Upper lobe of right lung (tissue), 1 donor: ENCODE measurements at regions not wholly inside any gene's neighbourhood (a gene's known extent, or its start where the extent isn't known, plus 50 kb on each side); places are given as distances from the start of the nearest gene placed in this dataset.

Experiments
- ATAC-seq: fragments of 200-7000 bp; cut with Tn5 transposase; one replicate; pipeline ENCODE4 v1.9.1; 2020; ENCODE audit warnings: mild to moderate bottlenecking, moderate library complexity
- DNase-seq: peaks from one replicate; pipeline ENCODE4 v3.0.0-alpha.2; 2020
- H3K27ac ChIP-seq: fragments of 200-600 bp; one replicate; pipeline ENCODE4 v1.8.0; 2022
- H3K27me3 ChIP-seq: fragments of 200-600 bp; one replicate; pipeline ENCODE4 v1.8.0; 2022; ENCODE audit warnings: mild to moderate bottlenecking
- H3K36me3 ChIP-seq: fragments of 200-600 bp; one replicate; pipeline ENCODE4 v1.8.0; 2022
- H3K4me1 ChIP-seq: fragments of 200-600 bp; one replicate; pipeline ENCODE4 v1.8.0; 2022
- H3K4me3 ChIP-seq: fragments of 200-600 bp; one replicate; pipeline ENCODE4 v1.8.0; 2022; ENCODE audit warnings: mild to moderate bottlenecking
- H3K9me3 ChIP-seq: fragments of 200-600 bp; one replicate; pipeline ENCODE4 v1.8.0; 2022
- CTCF ChIP-seq: fragments of 200-600 bp; IDR thresholded peaks from one replicate; pipeline ENCODE4 v1.8.0; 2022; ENCODE audit warnings: antibody characterized with exemption
- intact Hi-C: fragments of 100-400 bp; cut with DNase I; formaldehyde crosslinking; loops from one replicate; pipeline ENCODE4 v1.11.0; 2022
- donor health status: DM: no; HTN: yes; CAD: no; lungs with severe emphysema.

DNA sequence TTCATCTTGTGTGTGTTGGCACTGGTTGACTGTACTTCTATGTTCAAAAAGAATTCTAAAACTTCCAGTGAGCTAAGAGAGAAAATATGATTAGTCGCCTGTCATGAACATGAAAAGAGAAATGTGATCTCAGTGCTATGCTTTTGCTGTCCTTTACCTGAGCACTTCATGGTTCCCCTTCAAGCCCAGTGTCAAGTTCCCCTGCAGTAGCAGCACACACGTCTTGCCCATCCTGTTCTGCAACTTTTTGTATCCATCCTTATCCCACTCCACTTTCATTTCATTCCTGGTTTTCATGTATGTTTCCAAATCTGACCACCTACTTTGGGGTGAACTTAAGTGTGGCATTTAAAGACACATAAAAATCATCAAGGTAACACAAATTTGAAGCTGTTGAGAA lies 848.0 kb upstream of the USP15 start:
- H3K27ac ChIP-seq: no peak overlapping the region
- ATAC-seq (no peak), DNase-seq (no peak)
- no peaks in the 10 kb centered on the region for H3K27me3 ChIP-seq
- intact Hi-C loops: no loop called here
- no peaks in the 10 kb centered on the region for H3K9me3 ChIP-seq
- no peaks in the 10 kb centered on the region for H3K4me1 ChIP-seq
- no peak overlapping the region for H3K4me3 ChIP-seq
- no peak for TF ChIP-seq CTCF
- H3K36me3 ChIP-seq: no peaks in the 10 kb centered on the region

GRCh38 chr12:61414470-61414869 lies 845.7 kb upstream of the USP15 start:
- no peak for DNase-seq
- H3K4me1 ChIP-seq: no peaks in the 10 kb centered on the region
- no peak for ATAC-seq
- H3K27ac ChIP-seq: no peak overlapping the region
- TF ChIP-seq CTCF: no peak
- no peaks in the 10 kb centered on the region for H3K36me3 ChIP-seq
- H3K27me3 ChIP-seq: no peaks in the 10 kb centered on the region
- H3K9me3 ChIP-seq: no peaks in the 10 kb centered on the region
- H3K4me3 ChIP-seq: no peak overlapping the region
- intact Hi-C loops: no loop called here

DNA sequence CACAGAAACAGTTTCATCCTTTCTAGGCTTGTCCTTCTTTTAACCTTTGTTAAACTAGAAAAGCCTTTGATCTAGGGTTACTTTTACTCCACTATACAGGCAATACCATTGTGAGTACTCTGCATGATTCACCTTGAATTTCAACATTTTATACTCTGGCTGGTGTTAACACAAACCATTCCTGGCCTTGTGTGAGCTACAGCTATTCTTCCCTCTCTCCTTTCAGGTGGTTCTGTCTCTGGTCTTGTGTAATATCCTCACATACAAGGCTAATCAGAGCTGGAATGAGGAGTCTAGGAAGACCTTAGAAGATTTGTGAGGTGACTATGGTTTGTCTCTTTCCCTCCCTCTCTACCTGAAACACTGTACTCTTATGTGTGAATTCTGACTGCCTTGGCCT lies 837.4 kb upstream of the USP15 start:
- Histone ChIP-seq H3K27me3 (no peaks in the 10 kb centered on the region), H3K4me3 (no peak overlapping the region), H3K27ac (no peak overlapping the region), H3K36me3 (no peaks in the 10 kb centered on the region), H3K4me1 (no peaks in the 10 kb centered on the region), H3K9me3 (no peaks in the 10 kb centered on the region)
- intact Hi-C loops: no loop called here
- no peak for TF ChIP-seq CTCF
- no peak for ATAC-seq
- no peak for DNase-seq

DNA sequence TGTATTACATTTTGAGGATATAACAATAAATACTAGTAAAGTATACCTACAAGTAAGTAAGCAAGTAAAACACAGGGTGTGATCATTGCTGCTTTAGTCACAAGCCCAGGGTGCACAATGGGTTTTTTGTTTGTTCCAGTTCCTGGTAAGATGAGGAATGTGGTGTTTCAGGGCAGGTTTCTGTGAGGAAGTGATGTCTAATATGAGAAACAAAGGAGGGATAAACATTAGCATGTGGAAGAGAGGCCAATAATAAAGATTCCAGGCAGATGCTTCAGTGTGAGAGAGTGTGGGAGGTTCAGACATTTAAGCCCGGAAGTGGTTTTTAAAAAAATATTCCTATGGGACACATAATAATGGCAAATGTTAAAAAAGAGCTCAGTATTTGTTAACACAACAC lies 808.1 kb upstream of the USP15 start:
- TF ChIP-seq CTCF: no peak
- intact Hi-C loops: no loop called here
- Histone ChIP-seq H3K4me3 (no peak overlapping the region), H3K4me1 (no peaks in the 10 kb centered on the region), H3K9me3 (no peaks in the 10 kb centered on the region), H3K36me3 (no peaks in the 10 kb centered on the region), H3K27me3 (no peaks in the 10 kb centered on the region), H3K27ac (no peak overlapping the region)
- ATAC-seq (no peak), DNase-seq (no peak)

- ATAC-seq (no peak), DNase-seq (no peak)
- Histone ChIP-seq H3K4me1 (no peaks in the 10 kb centered on the region), H3K36me3 (no peaks in the 10 kb centered on the region), H3K27me3 (no peaks in the 10 kb centered on the region), H3K9me3 (no peaks in the 10 kb centered on the region), H3K27ac (no peak overlapping the region), H3K4me3 (no peak overlapping the region)
- intact Hi-C loops: no loop called here
- TF ChIP-seq CTCF: no peak
These were observed 772.5 kb upstream of the USP15 start for GRCh38 chr12:61487728-61488127.
